ENCODE measurements at regions not wholly inside any gene's neighbourhood (a gene's known extent, or its start where the extent isn't known, plus 50 kb on each side); places are given as distances from the start of the nearest gene placed in this dataset.

- TF ChIP-seq, protein P1, sequence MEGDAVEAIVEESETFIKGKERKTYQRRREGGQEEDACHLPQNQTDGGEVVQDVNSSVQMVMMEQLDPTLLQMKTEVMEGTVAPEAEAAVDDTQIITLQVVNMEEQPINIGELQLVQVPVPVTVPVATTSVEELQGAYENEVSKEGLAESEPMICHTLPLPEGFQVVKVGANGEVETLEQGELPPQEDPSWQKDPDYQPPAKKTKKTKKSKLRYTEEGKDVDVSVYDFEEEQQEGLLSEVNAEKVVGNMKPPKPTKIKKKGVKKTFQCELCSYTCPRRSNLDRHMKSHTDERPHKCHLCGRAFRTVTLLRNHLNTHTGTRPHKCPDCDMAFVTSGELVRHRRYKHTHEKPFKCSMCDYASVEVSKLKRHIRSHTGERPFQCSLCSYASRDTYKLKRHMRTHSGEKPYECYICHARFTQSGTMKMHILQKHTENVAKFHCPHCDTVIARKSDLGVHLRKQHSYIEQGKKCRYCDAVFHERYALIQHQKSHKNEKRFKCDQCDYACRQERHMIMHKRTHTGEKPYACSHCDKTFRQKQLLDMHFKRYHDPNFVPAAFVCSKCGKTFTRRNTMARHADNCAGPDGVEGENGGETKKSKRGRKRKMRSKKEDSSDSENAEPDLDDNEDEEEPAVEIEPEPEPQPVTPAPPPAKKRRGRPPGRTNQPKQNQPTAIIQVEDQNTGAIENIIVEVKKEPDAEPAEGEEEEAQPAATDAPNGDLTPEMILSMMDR (IDR thresholded peaks at IDR 0.05; ENCODE audit: insufficient read depth, low read length, poor library complexity, severe bottlenecking), result no peak
- Histone ChIP-seq H3K27me3 (replicated peaks; ENCODE audit: control insufficient read depth, insufficient read depth, low read length) (no peaks in the 10 kb centered on the region), H3K4me3 (replicated peaks; ENCODE audit: low read depth, low read length) (no peak overlapping the region), H3K36me3 (ENCODE audit: control insufficient read depth, insufficient read depth, low read length) (no peaks in the 10 kb centered on the region)
- DNase-seq (ENCODE audit: extremely low read depth, insufficient read length), result no peak
These were observed 314.4 kb downstream of the PMP22 start for GRCh38 chr17:14950686-14951085.

DNA sequence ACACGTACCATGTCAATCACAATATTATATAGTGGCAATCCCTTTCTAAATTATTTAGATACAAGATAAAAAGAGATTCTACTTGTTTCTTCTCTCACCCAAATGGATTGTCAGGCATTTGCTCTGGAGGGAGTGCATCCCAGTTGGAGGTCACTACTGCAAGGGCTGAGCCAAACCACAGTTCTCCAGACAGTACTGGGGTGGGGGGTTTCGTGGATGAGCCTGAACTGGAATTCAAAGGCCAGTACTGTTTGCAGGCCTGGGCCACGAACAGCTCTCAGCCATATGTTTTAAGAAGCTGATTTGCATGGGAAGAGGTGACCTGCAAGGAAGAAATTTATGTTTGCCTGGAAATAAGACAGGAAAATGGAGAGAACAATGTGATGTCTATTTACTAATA, 314.9 kb downstream of the PMP22 start:
- H3K27me3 ChIP-seq (replicated peaks; ENCODE audit: control insufficient read depth, insufficient read depth, low read length), result no peaks in the 10 kb centered on the region
- no peak for DNase-seq (ENCODE audit: extremely low read depth, insufficient read length)
- no peak overlapping the region for H3K4me3 ChIP-seq (replicated peaks; ENCODE audit: low read depth, low read length)
- TF ChIP-seq, protein P1 (IDR thresholded peaks at IDR 0.05; ENCODE audit: insufficient read depth, low read length, poor library complexity, severe bottlenecking), result no peak
- no peaks in the 10 kb centered on the region for H3K36me3 ChIP-seq (ENCODE audit: control insufficient read depth, insufficient read depth, low read length)

DNA sequence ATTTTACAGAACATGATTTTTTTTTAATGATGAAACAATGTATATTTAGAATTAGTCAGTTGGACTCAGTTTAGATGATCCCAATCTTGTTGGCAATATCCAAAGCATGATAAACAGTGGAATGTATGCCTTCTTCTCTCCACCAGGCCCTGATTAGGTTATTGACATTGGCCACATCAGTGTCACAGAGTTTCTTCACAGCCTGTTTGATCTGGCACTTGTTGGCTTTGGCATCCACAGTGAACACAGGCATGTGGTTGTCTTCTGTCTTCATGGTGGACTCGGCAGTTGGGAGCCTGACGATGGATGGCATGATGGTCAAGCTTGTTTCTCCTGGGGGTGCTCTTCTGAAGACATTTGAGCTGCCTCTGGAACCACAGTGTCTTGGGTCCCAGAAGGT, 317.5 kb downstream of the PMP22 start:
- no peaks in the 10 kb centered on the region for H3K27me3 ChIP-seq (replicated peaks; ENCODE audit: control insufficient read depth, insufficient read depth, low read length)
- DNase-seq (ENCODE audit: extremely low read depth, insufficient read length), result no peak
- no peak overlapping the region for H3K4me3 ChIP-seq (replicated peaks; ENCODE audit: low read depth, low read length)
- TF ChIP-seq, protein P1 (IDR thresholded peaks at IDR 0.05; ENCODE audit: insufficient read depth, low read length, poor library complexity, severe bottlenecking), result no peak
- no peaks in the 10 kb centered on the region for H3K36me3 ChIP-seq (ENCODE audit: control insufficient read depth, insufficient read depth, low read length)

- H3K4me3 ChIP-seq (replicated peaks; ENCODE audit: low read depth, low read length), result no peak overlapping the region
- no peaks in the 10 kb centered on the region for H3K27me3 ChIP-seq (replicated peaks; ENCODE audit: control insufficient read depth, insufficient read depth, low read length)
- H3K36me3 ChIP-seq (ENCODE audit: control insufficient read depth, insufficient read depth, low read length), result no peaks in the 10 kb centered on the region
- DNase-seq (ENCODE audit: extremely low read depth, insufficient read length), result no peak
- TF ChIP-seq, protein P1 (IDR thresholded peaks at IDR 0.05; ENCODE audit: insufficient read depth, low read length, poor library complexity, severe bottlenecking), result no peak
These were observed 318.6 kb downstream of the PMP22 start for GRCh38 chr17:14946481-14946880.

DNA sequence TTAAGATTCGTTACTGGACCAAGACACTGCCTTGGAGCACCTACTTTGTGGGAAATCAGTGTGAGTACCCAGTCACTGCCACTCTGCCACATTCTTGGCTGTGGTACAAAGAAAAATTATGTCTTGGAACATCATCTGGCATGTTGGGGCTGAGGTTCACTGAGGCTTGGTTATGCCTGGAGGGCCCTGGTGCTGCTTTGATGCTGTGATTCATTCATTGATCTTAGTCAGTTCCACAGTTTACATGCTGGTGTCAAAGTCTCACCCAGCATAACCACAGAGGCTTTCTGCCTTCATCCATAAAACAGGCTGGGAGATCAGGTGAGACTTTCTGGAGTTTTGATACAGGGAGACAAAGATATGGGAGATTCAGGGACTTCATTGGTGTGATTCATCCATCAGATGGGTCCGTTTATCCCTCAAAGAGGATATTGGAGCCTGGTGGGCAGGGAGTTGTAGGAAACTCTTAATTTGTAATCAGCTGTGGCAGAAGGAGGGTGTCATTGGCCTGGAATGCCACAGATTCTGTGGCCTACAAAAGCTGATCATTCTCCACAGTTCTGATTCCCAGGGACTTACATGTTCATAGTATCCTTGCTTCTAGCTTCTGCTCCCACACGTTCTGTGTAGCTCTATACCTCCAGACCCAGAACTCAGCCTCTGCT, 322.5 kb downstream of the PMP22 start:
- TF ChIP-seq, protein P1 (IDR thresholded peaks at IDR 0.05; ENCODE audit: insufficient read depth, low read length, poor library complexity, severe bottlenecking), result no peak
- Histone ChIP-seq H3K4me3 (replicated peaks; ENCODE audit: low read depth, low read length) (no peak overlapping the region), H3K27me3 (replicated peaks; ENCODE audit: control insufficient read depth, insufficient read depth, low read length) (no peaks in the 10 kb centered on the region), H3K36me3 (ENCODE audit: control insufficient read depth, insufficient read depth, low read length) (no peaks in the 10 kb centered on the region)
- no peak for DNase-seq (ENCODE audit: extremely low read depth, insufficient read length)

DNA sequence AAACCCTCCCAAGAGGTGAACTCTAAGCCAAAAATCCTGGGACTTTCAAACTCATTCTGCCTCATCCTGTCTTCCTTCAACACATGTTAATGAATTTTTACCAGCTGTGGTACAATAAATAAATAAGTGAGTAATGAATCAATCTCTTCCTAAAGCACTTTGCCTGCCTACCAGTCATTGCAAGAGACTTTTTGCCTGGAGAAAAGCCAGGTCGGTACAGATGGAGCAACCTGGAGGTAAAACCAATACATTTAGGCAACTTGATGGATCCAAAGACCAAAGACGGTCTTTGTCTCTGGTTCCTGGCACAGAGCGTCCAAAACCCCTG, 324.2 kb downstream of the PMP22 start:
- TF ChIP-seq, protein P1 (IDR thresholded peaks at IDR 0.05; ENCODE audit: insufficient read depth, low read length, poor library complexity, severe bottlenecking), result no peak
- no peak for DNase-seq (ENCODE audit: extremely low read depth, insufficient read length)
- Histone ChIP-seq H3K4me3 (replicated peaks; ENCODE audit: low read depth, low read length) (no peak overlapping the region), H3K36me3 (ENCODE audit: control insufficient read depth, insufficient read depth, low read length) (no peaks in the 10 kb centered on the region), H3K27me3 (replicated peaks; ENCODE audit: control insufficient read depth, insufficient read depth, low read length) (no peaks in the 10 kb centered on the region)
